SU-DHL-6 (cell line): ENCODE measurements at regions not wholly inside any gene's neighbourhood (a gene's known extent, or its start where the extent isn't known, plus 50 kb on each side); places are given as distances from the start of the nearest gene placed in this dataset.

Experiments used
- CTCF ChIP-seq: fragments of 200-600 bp; sonication (generic); IDR thresholded peaks from one replicate; pipeline ENCODE4 v1.5.1; 2017; ENCODE audit warnings: antibody characterized with exemption, mild to moderate bottlenecking, low read length, moderate library complexity; ENCODE audit not compliant: insufficient read depth, poor library complexity, severe bottlenecking
- EZH2phosphoT487 ChIP-seq: fragments of 200-600 bp; sonication (generic), shearing (Covaris generic); conservative IDR thresholded peaks from 2 replicates; pipeline ENCODE4 v1.6.1; 2018; ENCODE audit warnings: mild to moderate bottlenecking, antibody characterized with exemption, low read length, moderate library complexity, mixed read lengths

- TF ChIP-seq CTCF (no peak), EZH2phosphoT487 (no peak)
Observed at GRCh38 chrX:6910218-6910617, 237.3 kb upstream of the STS start.
